NCI-H2107 (cell line): ENCODE measurements at regions not wholly inside any gene's neighbourhood (a gene's known extent, or its start where the extent isn't known, plus 50 kb on each side); places are given as distances from the start of the nearest gene placed in this dataset.

ENCODE experiments used
- DNase-seq: peaks from one replicate; lab custom pipeline; 2025; lab: John Stamatoyannopoulos, UW

DNA sequence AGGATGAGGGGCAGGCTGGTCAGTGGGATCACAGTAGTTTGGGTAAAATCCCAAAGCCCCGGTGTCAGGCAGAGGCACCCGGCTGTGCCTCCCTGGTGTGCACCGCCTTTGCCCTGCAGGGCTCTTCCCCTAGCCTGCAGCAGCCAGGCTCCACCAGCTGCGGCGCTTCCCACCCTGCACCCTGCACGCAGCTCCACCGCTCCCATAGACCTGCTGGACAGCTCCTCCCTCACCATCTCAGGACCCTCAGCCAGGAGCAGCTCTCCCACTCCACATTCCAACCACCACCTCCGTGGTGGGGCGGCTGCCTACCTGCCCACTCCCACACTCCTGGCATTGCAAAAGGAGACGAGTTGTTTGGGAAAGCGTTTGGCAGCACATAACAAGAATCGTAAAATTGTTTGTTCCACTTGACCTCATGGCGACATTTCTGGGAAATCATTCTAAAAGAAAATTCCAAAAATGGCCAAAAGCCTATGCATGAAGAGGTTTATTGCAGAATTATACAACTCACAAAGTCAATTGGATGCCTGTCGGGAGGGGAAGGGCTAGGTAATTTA lies 287.4 kb upstream of the HDAC4 start:
- no peak for DNase-seq

DNA sequence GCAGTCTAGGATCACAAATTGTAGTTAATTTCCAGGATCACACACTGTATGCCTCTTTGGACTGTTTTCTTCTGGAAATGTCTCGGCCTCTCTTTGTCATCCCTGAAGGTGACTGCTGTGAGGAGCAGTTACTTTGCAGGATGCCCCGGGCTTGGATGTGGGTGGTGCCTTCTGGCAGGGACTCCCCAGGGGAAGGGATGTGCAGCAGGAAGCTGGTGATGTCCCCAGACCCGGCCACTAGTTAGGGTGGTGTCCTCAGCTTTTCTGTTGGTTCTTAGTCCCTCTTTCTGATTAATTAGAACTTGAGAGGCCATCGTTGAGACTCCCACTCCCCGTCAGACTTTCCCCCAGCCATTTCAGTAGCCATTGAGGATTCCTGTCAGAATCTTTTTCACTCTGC lies 286.6 kb upstream of the HDAC4 start:
- DNase-seq: no peak

DNA sequence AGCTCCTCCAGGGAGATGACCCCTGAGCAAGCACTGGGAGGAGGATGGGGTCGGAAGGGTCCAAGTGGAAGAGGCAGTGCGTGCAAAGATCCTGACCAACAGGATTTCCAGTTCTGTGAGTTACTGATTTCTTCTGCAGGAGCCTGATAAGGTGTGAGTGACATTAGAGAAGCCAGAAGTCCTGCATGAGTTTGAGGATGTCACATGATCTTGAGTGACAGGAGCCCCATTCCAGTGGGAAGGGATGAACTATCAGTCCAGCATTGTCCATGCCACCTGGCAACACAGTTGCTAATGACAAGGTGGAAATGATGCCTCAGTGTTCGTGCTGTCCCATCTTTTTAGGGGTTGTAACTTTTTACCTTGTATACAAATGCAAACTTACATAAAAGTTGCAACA lies 285.1 kb upstream of the HDAC4 start:
- DNase-seq: no peak

DNA sequence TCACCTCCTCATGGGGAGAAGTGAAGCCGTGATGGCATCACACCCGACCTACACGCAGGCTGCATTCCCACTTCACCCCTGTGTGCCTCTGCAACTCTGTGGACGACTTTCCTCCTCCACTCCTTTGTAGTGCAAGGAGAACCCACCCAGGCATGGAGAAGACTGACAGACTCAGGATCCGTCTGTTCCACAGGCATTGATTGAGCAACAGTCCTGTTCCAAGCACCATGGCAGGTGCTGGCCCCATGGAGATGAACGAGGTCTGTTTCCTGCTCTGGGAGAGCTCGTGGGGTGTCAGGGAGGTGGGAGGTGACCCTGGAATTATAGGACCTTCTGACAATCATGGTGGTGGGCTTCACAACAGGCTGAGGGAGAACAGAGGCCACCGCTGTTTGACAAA lies 284.7 kb upstream of the HDAC4 start:
- no peak for DNase-seq

DNA sequence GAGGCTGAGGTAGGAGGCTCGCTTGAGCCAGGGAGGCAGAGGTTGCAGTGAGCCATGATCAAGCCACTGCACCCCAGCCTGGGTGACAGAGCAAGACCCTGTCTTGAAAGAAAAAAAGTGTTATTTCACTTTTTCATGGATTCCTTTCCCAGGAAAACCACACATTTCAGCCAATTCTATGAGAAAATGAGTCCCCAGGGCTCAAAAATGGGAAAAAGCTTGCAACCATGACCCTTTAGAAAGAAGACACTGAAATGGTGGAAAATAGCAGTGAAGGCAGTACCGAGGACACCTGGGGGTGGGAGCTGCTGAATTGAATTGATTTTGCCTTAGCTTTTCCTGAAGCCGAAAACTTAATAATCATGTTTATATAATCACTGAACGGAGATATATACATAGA lies 284.2 kb upstream of the HDAC4 start:
- DNase-seq: no peak

DNA sequence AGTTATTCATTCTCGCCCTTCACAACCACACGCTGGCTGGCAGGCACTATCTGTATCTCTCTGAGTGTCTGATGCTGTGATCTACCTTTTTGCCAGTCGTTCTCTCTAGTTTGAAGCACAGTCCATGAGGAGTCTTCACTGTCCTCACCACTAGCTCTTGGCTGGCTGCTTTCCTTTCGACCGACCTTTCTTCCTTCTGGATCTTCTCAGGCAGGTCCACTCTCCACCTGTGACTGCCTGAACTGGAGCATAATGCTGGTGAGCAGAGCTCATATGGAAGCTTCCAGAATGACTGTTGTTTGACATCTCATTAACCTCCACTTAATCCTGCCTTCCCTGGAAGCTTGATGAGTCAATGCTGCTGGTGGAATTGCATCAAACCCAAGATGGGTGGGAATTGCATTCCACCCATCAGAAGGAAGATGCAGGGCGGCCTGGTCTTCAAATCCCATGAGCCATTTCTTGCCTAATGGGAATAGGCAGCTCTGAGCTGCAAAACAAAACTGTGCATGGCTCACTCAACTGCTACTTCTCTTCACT lies 283.5 kb upstream of the HDAC4 start:
- DNase-seq: no peak

DNA sequence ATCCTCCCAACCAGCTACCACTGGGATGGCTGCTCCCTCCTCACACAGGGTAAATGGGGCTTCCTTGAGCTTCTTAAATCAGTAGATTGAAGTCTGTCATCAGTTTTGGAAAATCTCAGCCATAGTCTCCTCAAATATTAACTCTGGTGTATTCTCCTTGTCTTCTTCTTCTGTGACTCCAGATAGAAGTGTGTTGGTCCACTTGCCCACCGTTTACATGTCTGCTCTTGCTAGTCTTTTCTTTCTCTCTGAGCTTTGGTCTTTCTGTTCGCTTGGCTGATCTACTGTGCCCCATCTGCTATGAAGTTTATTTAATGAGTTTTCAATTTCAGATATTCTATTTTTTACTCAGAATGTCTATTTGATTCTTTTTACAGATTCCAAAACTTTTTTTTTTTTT lies 281.7 kb upstream of the HDAC4 start:
- DNase-seq: no peak

DNA sequence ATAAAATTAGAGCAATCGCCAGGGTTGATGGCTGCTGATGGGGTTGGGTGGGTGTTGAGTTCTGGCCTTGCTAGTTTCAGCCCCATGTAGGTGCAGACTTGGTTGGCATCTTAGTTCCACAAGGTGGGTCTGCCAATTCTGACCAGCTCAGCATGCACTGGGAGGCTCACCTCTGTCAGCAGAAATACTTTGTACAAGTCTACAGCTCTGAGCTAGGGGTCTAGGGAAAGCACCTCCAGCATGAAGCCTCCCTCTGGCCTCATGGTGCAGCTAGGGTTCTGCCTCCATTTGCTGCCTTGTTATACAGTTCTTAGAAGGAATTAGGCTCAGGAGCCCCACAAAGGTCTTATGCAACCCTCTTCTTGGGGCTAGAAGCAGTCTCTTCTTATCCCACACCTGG lies 278.9 kb upstream of the HDAC4 start:
- DNase-seq: no peak

DNA sequence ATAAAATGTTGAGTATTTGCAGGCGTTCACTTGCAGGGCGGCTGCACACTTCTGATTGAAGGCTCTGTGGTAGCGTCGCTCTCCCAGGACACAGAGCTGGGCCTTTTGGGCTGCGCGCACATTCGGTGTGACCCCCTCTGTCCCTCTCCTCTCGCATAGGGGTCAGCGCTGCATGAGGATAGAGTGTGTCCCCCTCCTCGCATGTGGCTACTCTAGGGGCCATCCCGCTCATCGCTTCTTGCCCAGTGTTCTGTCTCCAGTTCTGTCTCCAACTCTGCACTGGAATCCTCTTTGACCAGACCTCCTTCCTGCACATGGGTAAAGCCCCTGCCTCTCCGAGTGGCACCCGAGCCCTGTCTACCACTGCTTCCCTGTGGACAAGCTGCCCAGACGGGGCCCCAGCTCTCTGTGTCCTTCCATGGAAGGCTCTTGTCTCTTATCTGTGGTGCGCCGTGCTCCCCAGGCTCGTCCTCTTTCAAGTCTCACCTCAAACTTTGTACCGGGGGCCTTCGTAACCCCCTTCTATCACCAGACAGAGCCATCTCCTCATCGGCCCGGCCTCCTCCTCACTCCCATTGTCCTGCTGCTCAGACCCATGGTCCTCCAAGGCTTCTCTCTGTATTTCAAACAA lies 278.0 kb upstream of the HDAC4 start:
- DNase-seq: no peak

DNA sequence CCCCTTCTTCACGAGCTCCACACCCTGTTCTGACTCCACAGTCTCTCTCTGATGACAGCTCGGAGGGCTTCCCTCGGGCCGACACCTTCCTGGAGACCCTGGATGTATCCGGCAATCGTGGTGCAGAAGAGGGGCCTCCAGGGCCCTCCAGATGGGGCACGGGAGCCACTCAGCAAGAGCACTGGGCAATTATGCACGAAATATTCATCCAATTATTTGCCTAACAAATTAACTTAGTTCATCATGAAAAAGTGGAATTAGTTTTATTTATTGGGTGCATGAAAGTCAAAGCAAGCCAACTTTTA lies 277.3 kb upstream of the HDAC4 start:
- DNase-seq: no peak

DNA sequence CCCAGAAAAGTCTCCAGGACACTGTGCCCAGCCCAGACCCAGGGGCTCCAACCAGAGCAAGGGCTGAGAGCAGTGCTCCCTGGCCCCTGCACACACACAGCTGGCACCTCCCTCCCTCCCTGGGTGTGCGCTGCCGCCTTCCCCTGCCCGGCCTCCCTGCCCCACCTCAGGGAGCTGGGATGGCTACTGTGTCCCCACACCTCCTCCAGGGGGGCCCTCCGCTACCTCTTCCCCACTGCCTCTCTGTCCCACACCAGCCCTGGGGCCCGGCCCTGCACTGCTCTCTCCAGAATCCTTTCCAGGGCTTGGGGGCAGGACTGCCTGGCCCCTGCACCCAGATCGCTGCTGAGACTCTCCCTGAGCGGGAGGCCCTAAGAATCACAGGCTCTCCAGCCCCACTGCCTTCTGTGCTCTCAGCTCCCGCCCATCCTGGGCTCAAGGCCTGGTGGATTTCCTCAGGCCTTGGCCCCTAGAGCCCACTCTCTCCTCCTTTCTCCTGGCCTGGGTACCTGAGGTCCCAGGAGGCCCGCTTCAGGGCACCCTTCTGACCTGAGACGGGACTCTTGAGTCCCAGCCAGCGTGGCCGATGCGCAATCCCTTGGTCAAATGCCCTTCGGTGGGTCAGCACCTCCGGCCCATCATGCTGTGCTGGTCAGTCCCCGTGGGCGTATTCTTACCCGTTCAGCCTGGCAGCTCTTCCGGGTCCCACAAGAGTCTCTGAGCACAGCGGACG lies 276.8 kb upstream of the HDAC4 start:
- DNase-seq: no peak

DNA sequence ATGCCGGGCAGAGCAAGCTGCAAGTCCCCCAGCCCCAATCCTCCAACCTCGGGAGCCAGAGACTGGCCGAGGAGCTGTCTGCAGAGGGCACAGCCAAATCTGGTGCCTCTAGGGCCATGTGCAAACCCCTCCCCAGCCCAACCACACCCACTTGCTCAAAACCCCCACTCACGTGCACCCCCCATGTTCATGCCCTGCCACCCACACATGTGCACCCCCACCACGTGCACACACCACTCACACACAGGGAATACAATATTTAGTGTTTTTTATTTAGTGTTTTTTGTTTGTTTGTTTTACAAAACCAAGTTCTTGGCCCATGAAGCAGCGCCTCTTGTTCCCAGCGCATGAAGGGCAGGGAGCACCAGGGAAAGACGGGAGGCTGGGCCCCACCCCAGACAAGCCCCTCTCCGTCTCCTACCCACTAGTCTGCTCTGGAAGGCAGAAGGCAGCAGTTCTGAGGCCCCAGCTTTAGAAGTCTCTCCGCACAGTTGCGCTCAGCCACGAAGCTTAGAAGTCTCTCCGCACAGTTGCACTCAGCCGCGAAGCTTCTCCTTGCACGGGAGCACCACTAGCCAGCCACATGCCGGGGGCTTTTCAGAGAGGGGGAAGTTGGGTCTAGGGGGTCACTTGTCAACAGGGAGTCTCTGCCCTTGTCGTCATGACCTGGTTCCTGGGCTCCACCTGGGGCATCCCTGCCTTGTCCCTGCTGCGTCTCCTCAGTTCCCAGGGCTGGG lies 276.1 kb upstream of the HDAC4 start:
- DNase-seq: no peak

DNA sequence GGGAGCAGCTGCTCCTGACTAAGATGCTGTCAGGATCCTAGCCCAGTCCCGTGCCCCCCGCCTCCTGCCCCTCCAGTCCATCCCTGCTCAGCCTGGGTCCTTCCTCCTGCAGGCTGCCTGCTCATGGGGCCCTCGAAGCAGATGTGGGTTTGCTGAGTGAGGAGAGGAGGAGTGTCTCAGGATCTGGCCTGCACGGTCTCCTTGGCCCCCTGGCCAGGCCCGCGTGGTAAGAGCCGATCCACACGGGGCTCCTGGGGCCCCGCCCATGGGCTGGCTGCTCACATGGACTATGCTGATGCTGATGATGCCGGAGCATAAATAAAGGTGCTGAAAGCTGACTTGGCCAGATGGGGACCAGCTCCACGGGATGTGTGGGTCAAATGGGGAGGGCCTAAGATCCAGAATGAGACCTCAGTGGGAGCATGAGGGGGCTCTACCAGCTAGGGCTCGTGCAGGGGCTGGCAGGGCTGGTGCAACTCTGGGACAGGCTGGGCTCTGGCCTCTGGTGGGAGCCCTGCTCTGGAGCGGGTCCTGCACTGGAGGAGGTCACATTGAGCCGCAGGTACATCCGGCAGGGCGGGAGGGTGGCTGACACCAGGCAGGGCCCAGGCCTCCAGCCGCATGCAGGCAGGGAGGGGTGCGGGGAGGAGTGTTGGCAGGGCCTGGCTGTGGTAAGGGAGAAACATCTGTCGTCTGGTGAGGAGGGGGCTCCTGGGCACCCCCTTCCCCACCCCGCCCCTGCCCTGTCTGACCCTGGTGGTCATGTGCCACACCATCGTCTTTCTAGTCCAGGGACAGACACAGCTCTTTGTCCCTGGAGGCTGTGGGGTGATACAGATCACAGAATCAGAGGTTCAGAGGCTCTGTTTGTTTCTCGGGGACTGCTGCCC lies 275.3 kb upstream of the HDAC4 start:
- no peak for DNase-seq

DNA sequence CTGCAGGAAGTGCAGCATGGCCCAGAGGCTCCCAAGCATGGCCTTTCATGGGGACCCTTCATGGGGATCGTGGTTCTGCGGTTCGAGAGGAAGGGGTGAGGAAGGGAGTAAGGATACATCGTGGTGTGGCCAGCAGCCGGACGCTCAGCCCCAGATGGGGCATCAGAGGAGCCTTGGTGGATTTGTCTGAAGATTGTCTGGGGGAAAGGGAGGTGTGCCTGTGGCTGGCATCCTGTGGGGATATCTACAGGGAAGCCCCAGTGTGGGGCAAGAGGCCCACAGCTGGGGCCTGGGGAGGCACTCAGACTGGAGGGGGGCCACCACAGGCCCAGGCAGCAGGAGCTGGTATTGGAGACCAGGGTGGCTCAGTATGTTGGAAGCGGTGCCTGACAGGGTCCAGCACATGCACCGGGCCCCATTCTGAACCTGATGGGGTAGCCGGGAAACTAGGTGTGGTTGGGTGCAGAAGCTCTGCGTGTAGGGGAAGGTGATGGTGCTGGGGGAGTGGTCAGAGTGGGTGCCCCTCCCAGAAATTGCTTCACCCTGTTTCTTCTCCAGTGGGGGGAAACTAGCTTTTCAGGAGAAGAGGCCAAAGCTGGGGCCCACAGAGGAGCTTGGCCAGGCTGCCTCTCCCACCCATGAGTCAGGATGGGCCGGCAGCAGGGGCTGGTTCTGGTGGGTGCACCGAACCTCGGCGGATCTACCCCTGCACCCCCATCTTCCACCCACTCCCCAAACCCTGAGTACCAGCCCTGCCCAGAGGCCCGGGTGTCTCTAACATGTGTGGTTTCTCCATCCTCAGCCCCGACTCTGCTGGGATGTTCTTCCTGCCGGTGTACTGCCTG lies 274.4 kb upstream of the HDAC4 start:
- DNase-seq: no peak

DNA sequence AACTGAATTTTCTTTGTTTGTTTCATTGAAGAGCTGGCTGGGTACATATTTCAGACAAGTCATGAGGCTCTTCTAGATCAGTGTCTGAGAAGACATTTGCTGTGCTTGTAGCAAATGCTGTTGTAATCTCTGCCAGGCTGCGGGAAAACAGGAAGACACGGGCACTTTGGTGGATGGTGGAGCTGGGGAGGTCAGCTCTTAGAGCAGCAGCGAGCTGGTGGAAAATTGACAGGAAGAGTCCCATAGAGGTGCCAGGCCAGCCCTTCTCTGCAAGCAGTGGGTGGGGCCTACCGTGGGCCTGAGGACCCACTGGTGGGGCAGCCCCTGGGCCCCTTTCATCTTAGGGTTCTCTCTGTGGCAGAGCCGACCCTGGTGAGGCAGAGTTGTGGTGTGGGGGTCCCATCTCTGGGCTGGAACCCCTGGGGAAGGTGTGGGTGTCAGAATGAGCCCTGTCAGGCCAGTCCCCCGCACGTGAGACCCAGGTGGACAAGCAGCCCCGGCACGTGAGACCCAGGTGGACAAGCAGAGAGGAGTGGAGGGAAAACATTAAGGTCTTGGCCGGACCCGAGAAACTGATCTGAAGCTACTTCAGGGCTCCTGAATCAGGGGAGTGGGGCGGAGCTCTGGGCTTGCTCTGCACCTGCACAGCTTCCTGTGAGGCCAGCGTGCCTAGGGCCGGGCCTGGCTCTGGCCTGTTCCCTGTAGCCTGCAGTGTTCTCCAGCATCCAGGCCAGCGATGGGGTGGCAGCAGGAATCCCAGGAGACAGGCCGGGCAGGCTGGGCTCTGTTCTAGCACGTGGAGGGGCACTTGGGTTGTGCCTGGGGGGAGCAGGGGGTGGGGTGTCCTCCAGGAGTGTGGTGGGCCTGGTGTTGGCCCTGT lies 273.5 kb upstream of the HDAC4 start:
- DNase-seq: no peak

DNA sequence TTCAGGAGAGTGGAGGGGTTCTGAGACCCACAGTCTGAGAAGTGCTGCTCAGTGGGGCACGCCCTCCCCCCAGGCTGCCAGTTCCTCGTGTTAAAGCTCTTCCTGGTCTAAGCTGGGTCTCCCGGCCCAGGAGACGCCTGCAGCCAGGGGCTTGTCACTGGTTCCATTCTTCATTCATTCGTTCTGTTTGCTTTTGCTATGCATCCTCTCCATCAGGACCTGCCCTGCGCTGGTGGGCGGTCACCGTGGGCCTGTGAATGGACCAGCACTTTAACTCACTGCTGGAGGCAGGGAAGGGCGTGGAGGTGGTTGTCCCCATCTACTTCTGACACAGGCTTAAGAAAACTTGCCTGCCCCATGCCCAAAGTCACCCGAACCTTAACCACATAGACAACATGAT lies 272.8 kb upstream of the HDAC4 start:
- DNase-seq: no peak

DNA sequence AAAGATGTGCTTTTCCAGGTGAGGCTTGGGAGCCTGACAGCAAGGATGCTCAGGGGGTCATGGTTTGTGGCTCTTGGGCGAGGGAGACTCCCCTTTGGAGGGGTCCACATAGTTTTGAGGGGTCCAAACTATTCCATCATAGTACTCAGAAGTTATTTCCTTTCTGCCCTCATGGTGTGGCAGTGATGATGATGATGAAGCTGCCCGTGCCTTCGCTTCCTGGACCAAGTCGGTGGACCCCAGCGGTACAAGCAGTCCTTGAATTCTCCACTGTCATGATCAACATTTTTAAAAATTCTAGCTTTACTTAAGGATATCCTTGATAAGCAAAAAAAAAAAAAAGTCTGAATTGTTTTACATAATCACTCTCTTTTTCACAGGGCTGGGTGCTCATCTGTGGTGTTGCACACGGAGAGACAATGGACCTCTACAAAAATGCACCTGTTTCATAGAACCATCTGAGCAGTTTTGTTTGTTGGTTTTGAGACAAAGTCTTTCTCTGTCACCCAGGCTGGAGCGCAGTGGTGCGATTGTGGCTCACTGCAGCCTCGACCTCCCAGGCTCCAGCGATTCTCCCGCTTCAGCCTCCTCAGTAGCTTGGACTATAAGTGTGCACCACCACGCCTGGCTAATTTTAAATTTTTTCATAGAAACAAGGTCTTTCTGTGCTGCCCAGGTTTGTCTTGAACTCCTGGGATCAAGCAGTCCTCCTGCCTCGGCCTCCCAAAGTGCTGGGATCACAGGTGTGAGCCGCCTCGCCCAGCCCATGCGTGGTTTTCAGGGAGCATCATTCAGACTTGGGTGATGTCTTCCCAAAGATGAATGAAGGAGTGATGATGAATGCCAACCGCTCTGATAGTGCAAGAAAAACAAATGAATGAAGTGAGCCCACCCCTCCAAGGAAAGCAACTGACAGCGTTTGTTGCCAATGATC lies 271.4 kb upstream of the HDAC4 start:
- no peak for DNase-seq

DNA sequence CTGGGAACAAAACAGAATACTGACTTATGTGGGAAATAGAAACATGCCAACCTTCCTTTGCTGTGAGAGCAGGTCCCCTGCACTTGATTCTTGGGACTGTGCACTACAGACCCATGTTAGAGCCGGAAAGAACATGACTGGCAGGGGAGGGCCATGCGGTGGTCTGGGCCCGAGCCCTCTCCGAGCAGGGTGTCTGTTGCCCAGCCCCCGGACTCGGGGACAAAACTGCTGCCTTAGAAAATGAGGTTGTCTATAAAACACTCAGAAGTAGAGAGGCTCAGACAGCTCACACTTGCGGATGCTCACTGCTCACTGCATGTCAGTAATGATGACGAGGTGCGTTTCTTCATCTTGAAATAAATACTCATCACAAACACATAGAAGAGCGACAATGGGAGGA lies 270.7 kb upstream of the HDAC4 start:
- DNase-seq: no peak
